Chondrocyte (in vitro differentiated cells): ENCODE measurements at regions not wholly inside any gene's neighbourhood (a gene's known extent, or its start where the extent isn't known, plus 50 kb on each side); places are given as distances from the start of the nearest gene placed in this dataset.

Experiments used
- DNase-seq: peaks from one replicate; pipeline ENCODE4 v3.0.0; 2021; ENCODE audit warnings: mixed read lengths, low spot score
- H3K27ac Mint-ChIP-seq: one replicate; pipeline ENCODE4 v1.8.0; 2021; ENCODE audit warnings: mild to moderate bottlenecking, moderate library complexity, mixed read lengths; ENCODE audit not compliant: unreplicated experiment
- H3K27me3 Mint-ChIP-seq: 2 replicates; pipeline ENCODE4 v1.8.0; 2021; ENCODE audit warnings: low read depth, mixed read lengths
- H3K36me3 Mint-ChIP-seq: 2 replicates; pipeline ENCODE4 v1.8.0; 2021; ENCODE audit warnings: low read depth, mixed read lengths
- H3K4me1 Mint-ChIP-seq: 2 replicates; pipeline ENCODE4 v1.8.0; 2021; ENCODE audit warnings: low read depth, mild to moderate bottlenecking, mixed read lengths
- H3K4me3 Mint-ChIP-seq: one replicate; pipeline ENCODE4 v1.8.0; 2021; ENCODE audit warnings: mild to moderate bottlenecking, moderate library complexity, mixed read lengths; ENCODE audit not compliant: unreplicated experiment
- H3K9me3 Mint-ChIP-seq: 2 replicates; pipeline ENCODE4 v1.8.0; 2021; ENCODE audit warnings: low read depth, mixed read lengths
- CTCF ChIP-seq: fragments of 200-600 bp; sonication (generic); IDR thresholded peaks from 2 replicates; pipeline ENCODE4 v1.5.0; 2021; ENCODE audit warnings: antibody characterized with exemption, mild to moderate bottlenecking, moderate library complexity

GRCh38 chr14:85332401-85332800 is 197.5 kb upstream of the FLRT2 start:
- Mint-ChIP-seq H3K36me3 (no peaks in the 10 kb centered on the region), H3K27me3 (no peaks in the 10 kb centered on the region), H3K27ac (no peak overlapping the region), H3K9me3 (no peaks in the 10 kb centered on the region), H3K4me1 (peaks cover 14% of the 10 kb centered on the region), H3K4me3 (no peak overlapping the region)
- TF ChIP-seq CTCF, result no peak
- no peak for DNase-seq

- DNase-seq, result no peak
- Mint-ChIP-seq H3K27ac (no peak overlapping the region), H3K4me1 (peaks cover 14% of the 10 kb centered on the region), H3K4me3 (no peak overlapping the region), H3K9me3 (no peaks in the 10 kb centered on the region), H3K27me3 (no peaks in the 10 kb centered on the region), H3K36me3 (no peaks in the 10 kb centered on the region)
- no peak for TF ChIP-seq CTCF
Observed at GRCh38 chr14:85333313-85333712, 196.6 kb upstream of the FLRT2 start.

GRCh38 chr14:85333841-85334240 is 196.1 kb upstream of the FLRT2 start:
- Mint-ChIP-seq H3K27me3 (no peaks in the 10 kb centered on the region), H3K9me3 (no peaks in the 10 kb centered on the region)
- TF ChIP-seq CTCF, result no peak

GRCh38 chr14:85334316-85334715 is 195.6 kb upstream of the FLRT2 start:
- DNase-seq, result no peak
- H3K4me3 Mint-ChIP-seq, result no peak overlapping the region
- H3K36me3 Mint-ChIP-seq, result no peaks in the 10 kb centered on the region
- no peaks in the 10 kb centered on the region for H3K27me3 Mint-ChIP-seq
- no peak for TF ChIP-seq CTCF
- peaks cover 14% of the 10 kb centered on the region for H3K4me1 Mint-ChIP-seq
- H3K9me3 Mint-ChIP-seq, result no peaks in the 10 kb centered on the region
- H3K27ac Mint-ChIP-seq, result no peak overlapping the region

More at GRCh38 chr14:85333841-85334240, 196.1 kb upstream of the FLRT2 start:
- DNase-seq, result no peak
- peaks cover 14% of the 10 kb centered on the region for H3K4me1 Mint-ChIP-seq
- no peak overlapping the region for H3K27ac Mint-ChIP-seq
- no peaks in the 10 kb centered on the region for H3K36me3 Mint-ChIP-seq
- no peak overlapping the region for H3K4me3 Mint-ChIP-seq

- no peak for TF ChIP-seq CTCF
- H3K27me3 Mint-ChIP-seq, result no peaks in the 10 kb centered on the region
- peaks cover 6% of the 10 kb centered on the region for H3K4me1 Mint-ChIP-seq
- DNase-seq, result no peak
- H3K4me3 Mint-ChIP-seq, result no peak overlapping the region
- no peaks in the 10 kb centered on the region for H3K36me3 Mint-ChIP-seq
- H3K9me3 Mint-ChIP-seq, result no peaks in the 10 kb centered on the region
- no peak overlapping the region for H3K27ac Mint-ChIP-seq
Observed at GRCh38 chr14:85336257-85336656, 193.7 kb upstream of the FLRT2 start.
